OCI-LY3 (cell line): ENCODE measurements at regions not wholly inside any gene's neighbourhood (a gene's known extent, or its start where the extent isn't known, plus 50 kb on each side); places are given as distances from the start of the nearest gene placed in this dataset.

Experiments used
- H2AFZ ChIP-seq: fragments of 200-600, 300-600 bp; shearing (Covaris generic); 2 replicates; pipeline ENCODE4 v1.6.0; 2014; ENCODE audit warnings: antibody characterized with exemption, low read depth, low read length
- H3K27ac ChIP-seq: fragments of 200-600, 300-600 bp; sonication (generic); 2 replicates; pipeline ENCODE4 v1.5.1; 2014; ENCODE audit warnings: mild to moderate bottlenecking, low read length, moderate library complexity, mixed read lengths
- H3K27me3 ChIP-seq: fragments of 200-600, 300-600 bp; sonication (generic); 2 replicates; pipeline ENCODE4 v1.6.1; 2014; ENCODE audit warnings: low read depth, low read length, mixed read lengths
- H3K36me3 ChIP-seq: fragments of 200-600, 300-600 bp; sonication (generic); replicated peaks from 2 replicates; pipeline ENCODE3; 2014; ENCODE audit warnings: low read depth, low read length, mixed read lengths
- H3K4me1 ChIP-seq: fragments of 300-600, 200-600 bp; sonication (generic); 2 replicates; pipeline ENCODE4 v1.6.1; 2014; ENCODE audit warnings: low read length, mixed read lengths
- H3K4me2 ChIP-seq: fragments of 200-600, 300-600 bp; sonication (generic); 2 replicates; pipeline ENCODE4 v1.6.1; 2014; ENCODE audit warnings: low read length, mixed read lengths
- H3K4me3 ChIP-seq: fragments of 300-600, 200-600 bp; sonication (generic); 2 replicates; pipeline ENCODE4 v1.5.1; 2014; ENCODE audit warnings: antibody characterized with exemption, mild to moderate bottlenecking, low read length, moderate library complexity
- H3K79me2 ChIP-seq: fragments of 300-600, 200-600 bp; shearing (Covaris generic); 2 replicates; pipeline ENCODE4 v1.6.1; 2014; ENCODE audit warnings: mild to moderate bottlenecking, low read length, mixed read lengths
- H3K9ac ChIP-seq: fragments of 300-600, 200-600 bp; shearing (Covaris generic); 2 replicates; pipeline ENCODE4 v1.6.0; 2014; ENCODE audit warnings: mild to moderate bottlenecking, low read length, moderate library complexity
- H3K9me3 ChIP-seq: fragments of 200-600, 300-600 bp; shearing (Covaris generic); 2 replicates; pipeline ENCODE4 v1.6.1; 2014; ENCODE audit warnings: low read length, mixed read lengths; ENCODE audit not compliant: insufficient read depth
- H4K20me1 ChIP-seq: fragments of 200-600, 300-600 bp; sonication (generic); 2 replicates; pipeline ENCODE4 v1.6.1; 2016; ENCODE audit warnings: low read length, mixed read lengths; ENCODE audit not compliant: insufficient read depth
- EZH2phosphoT487 ChIP-seq: fragments of 200-600 bp; shearing (Covaris generic); IDR thresholded peaks from 2 replicates; pipeline ENCODE4 v1.6.1; 2018; ENCODE audit warnings: antibody characterized with exemption, mixed run types, low read depth
- TF ChIP-seq, protein P1 (sequence below): fragments of 200-600, 300-600 bp; sonication (generic); IDR thresholded peaks from 2 replicates; pipeline ENCODE4 v1.5.1; 2014; ENCODE audit warnings: antibody characterized with exemption, low read length, low read depth

DNA sequence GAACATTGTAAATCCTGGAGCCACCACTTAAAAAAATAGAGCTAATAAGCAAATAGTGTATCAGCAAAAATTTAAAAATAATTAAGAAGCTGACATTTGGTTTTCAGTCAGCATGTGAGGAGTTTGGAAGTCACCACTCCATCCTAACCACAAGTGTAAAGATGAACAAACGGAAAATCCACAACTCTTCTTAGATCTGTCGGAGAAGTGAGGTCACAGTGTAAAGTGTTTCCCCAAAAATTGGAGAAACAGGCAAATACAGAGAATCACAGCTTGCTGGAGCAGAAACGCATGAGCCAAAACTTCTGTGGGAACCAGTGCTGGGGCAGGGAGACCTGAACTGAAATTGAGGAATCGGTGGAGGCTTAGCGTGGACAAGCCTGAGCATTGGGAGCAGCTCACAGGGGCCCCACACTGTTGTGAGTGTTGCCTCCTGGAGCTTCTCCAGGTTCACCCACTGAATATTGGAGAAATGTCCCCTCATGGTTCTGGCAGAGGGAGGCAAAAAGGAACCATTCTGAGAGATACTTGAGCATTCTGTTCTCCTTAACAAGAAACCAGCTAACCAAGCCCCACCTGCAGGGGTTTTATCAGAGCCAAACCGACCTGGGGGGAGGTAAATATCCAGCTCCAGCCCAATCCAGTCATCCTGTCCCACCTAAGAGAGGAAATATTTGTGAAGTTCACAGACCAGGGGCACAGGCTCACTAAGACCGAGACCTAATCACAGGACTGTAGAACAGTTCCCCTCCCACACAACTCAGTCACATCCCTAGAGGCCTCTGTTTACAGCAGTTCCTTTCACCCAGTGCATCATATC lies 192.0 kb downstream of the ERMARD start:
- Histone ChIP-seq H3K4me3 (no peak overlapping the region), H3K36me3 (no peaks in the 10 kb centered on the region), H3K27me3 (no peaks in the 10 kb centered on the region), H3K79me2 (no peaks in the 10 kb centered on the region), H3K4me2 (no peak overlapping the region), H3K4me1 (no peaks in the 10 kb centered on the region), H3K9me3 (no peaks in the 10 kb centered on the region), H4K20me1 (no peaks in the 10 kb centered on the region), H3K9ac (no peak overlapping the region), H2AFZ (no peak overlapping the region), H3K27ac (no peak overlapping the region)
- TF ChIP-seq, protein P1, sequence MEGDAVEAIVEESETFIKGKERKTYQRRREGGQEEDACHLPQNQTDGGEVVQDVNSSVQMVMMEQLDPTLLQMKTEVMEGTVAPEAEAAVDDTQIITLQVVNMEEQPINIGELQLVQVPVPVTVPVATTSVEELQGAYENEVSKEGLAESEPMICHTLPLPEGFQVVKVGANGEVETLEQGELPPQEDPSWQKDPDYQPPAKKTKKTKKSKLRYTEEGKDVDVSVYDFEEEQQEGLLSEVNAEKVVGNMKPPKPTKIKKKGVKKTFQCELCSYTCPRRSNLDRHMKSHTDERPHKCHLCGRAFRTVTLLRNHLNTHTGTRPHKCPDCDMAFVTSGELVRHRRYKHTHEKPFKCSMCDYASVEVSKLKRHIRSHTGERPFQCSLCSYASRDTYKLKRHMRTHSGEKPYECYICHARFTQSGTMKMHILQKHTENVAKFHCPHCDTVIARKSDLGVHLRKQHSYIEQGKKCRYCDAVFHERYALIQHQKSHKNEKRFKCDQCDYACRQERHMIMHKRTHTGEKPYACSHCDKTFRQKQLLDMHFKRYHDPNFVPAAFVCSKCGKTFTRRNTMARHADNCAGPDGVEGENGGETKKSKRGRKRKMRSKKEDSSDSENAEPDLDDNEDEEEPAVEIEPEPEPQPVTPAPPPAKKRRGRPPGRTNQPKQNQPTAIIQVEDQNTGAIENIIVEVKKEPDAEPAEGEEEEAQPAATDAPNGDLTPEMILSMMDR, result no peak
- no peak for TF ChIP-seq EZH2phosphoT487

DNA sequence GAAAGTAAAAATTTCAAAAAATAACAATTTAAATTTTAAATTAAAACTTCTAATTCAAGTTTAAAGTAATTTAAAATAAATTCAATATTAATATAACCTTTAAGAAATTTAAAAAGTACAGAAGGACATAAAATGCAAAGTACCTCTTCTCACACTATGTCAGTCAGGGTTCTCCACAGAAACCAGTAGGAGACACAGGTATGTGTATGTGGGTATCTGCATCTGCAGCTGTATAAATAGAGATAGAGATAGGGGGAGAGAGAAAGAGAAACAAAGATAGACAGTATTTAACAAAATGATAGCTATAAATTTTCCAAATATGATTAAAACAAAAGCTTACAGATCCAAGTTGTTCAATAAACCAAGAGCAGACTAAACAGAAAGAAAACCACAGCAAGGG lies 190.8 kb downstream of the ERMARD start:
- Histone ChIP-seq H2AFZ (no peak overlapping the region), H3K4me3 (no peak overlapping the region), H3K4me2 (no peak overlapping the region), H3K79me2 (no peaks in the 10 kb centered on the region), H3K9ac (no peak overlapping the region), H3K9me3 (no peaks in the 10 kb centered on the region), H3K36me3 (no peaks in the 10 kb centered on the region), H3K27ac (no peak overlapping the region), H3K4me1 (no peaks in the 10 kb centered on the region), H4K20me1 (no peaks in the 10 kb centered on the region), H3K27me3 (no peaks in the 10 kb centered on the region)
- TF ChIP-seq, protein P1, result no peak
- TF ChIP-seq EZH2phosphoT487, result no peak

DNA sequence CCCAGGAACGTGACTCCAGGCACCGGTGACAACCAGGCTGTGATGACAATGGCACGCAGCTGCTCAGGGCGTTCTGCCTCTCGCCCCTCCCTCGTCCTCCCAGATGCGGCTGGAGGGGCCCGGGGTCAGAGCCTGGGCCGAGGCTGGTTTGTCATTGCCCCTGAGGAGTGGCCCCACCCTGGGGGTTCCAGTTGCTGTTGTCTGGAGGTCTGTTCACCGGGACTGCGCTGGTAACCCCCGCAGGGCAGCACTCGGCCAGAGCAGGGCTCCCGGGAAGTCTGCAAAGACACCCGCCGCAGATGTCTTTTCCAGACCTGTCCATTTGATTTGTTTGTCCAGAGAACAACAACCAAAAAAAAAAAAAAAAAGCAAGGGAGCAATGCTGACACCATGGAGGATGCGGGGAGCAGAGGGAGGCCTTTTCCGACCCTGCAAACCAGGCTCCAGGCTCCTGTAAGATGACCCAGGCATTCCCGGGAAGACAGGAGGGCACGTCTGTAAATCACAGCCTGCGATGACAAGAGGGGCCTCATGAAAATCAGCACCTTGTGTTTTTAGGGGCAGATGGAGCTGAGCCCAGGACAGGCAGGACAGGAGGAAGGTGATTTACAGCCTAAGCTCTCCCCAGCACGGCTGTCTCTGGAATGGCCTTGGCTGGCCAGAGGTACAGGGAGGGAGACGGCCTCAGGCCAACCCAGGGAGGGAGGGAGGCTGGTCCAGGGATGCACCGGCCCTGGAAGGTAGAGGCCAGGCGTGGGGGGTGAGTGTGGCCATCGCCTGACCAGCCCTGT lies 189.3 kb downstream of the ERMARD start:
- Histone ChIP-seq H2AFZ (no peak overlapping the region), H3K79me2 (no peaks in the 10 kb centered on the region), H3K9ac (no peak overlapping the region), H4K20me1 (no peaks in the 10 kb centered on the region), H3K4me1 (no peaks in the 10 kb centered on the region), H3K9me3 (no peaks in the 10 kb centered on the region), H3K27ac (no peak overlapping the region), H3K36me3 (no peaks in the 10 kb centered on the region), H3K4me2 (no peak overlapping the region), H3K27me3 (no peaks in the 10 kb centered on the region), H3K4me3 (no peak overlapping the region)
- TF ChIP-seq, protein P1, result no peak
- TF ChIP-seq EZH2phosphoT487, result no peak

DNA sequence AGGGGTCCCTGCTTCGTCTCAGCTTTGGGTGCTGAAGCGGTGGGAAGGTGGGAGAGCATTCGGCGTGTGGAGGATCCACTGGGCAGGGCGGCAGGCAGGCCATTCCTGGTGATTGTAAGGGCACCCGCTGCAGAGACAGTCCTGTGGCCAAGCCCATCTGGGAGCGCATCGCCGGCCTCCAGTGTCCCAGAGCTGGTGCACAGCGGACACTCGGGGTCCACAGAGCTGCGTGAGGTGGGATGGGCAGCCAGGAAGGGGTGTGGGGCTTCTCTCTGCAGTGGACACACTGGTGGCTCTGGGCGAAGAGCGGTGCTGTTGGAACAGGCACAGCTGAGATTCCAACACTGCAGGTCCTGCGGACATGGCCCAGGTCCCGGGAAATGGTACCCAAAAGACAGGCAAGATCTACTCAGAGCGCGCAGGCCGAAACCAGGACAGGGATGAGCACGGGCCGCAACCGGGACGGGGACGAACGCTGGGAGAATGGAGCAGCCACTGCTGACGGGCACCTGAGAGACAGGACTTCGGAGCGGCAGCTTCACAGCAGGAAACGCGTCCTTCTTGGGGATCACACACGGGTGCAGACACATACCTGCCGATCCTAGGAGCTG lies 188.2 kb downstream of the ERMARD start:
- Histone ChIP-seq H3K4me3 (no peak overlapping the region), H4K20me1 (no peaks in the 10 kb centered on the region), H2AFZ (no peak overlapping the region)

More for the DNA sequence above, 188.2 kb downstream of the ERMARD start:
- no peaks in the 10 kb centered on the region for H3K79me2 ChIP-seq
- H3K27me3 ChIP-seq, result no peaks in the 10 kb centered on the region
- no peaks in the 10 kb centered on the region for H3K36me3 ChIP-seq
- no peak overlapping the region for H3K9ac ChIP-seq
- no peaks in the 10 kb centered on the region for H3K4me1 ChIP-seq
- H3K9me3 ChIP-seq, result no peaks in the 10 kb centered on the region
- H3K27ac ChIP-seq, result no peak overlapping the region
- no peak overlapping the region for H3K4me2 ChIP-seq
- no peak for TF ChIP-seq EZH2phosphoT487
